ENCODE measurements at regions not wholly inside any gene's neighbourhood (a gene's known extent, or its start where the extent isn't known, plus 50 kb on each side); places are given as distances from the start of the nearest gene placed in this dataset.

GRCh38 chr6:122107256-122107852 is 292.1 kb upstream of the HSF2 start:
- TF ChIP-seq, protein P1, sequence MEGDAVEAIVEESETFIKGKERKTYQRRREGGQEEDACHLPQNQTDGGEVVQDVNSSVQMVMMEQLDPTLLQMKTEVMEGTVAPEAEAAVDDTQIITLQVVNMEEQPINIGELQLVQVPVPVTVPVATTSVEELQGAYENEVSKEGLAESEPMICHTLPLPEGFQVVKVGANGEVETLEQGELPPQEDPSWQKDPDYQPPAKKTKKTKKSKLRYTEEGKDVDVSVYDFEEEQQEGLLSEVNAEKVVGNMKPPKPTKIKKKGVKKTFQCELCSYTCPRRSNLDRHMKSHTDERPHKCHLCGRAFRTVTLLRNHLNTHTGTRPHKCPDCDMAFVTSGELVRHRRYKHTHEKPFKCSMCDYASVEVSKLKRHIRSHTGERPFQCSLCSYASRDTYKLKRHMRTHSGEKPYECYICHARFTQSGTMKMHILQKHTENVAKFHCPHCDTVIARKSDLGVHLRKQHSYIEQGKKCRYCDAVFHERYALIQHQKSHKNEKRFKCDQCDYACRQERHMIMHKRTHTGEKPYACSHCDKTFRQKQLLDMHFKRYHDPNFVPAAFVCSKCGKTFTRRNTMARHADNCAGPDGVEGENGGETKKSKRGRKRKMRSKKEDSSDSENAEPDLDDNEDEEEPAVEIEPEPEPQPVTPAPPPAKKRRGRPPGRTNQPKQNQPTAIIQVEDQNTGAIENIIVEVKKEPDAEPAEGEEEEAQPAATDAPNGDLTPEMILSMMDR (IDR thresholded peaks at IDR 0.05; ENCODE audit: low read length) = no peak
- no peak for TF ChIP-seq EZH2 (IDR thresholded peaks at IDR 0.05; ENCODE audit: borderline replicate concordance, low read length)

Data from OCI-LY1 (cell line).